AML-193 (cell line): ENCODE measurements at regions not wholly inside any gene's neighbourhood (a gene's known extent, or its start where the extent isn't known, plus 50 kb on each side); places are given as distances from the start of the nearest gene placed in this dataset.
"Not testable (repeated sequence)": the region's sequence is repeated elsewhere in the genome, so short reads cannot be mapped to it uniquely, and the experiment has no call there.

Experiments used
- DNase-seq, 2 experiments: peaks; one replicate each; lab custom pipeline; 2025; lab: John Stamatoyannopoulos, UW

DNA sequence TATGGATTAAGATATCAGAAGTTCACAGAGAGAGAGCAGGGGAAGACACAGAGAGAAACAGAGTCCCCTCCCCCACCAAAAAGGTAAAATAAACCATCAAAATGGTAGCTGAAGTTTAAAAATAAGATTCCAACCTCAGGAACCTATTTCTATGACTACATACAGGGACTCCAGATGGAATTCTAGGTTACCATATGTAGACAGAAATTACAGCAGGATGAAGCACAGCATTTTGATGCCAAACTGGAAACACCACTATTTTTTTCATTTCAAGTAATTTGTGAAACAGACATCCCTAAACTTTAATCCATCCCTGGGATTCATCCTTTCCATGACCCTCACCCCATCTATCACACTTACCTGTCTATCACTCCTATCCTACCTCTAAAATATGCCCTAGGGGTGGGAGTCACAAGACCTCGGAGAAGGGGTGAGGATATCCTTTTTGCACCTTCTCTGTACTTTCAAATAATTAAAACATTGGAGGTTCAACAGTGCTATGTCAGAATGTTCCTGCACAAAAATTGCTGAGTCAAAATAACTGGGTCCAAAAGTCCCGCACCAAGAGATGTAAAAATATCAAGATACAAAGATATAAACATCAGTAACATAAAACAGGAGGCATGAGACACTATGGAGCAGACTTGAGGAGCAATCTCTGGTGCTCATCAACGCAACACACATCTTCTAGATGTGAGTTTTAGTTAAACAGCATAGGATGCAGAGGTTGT is 344.5 kb upstream of the RASGEF1B start:
- DNase-seq, result no peak

DNA sequence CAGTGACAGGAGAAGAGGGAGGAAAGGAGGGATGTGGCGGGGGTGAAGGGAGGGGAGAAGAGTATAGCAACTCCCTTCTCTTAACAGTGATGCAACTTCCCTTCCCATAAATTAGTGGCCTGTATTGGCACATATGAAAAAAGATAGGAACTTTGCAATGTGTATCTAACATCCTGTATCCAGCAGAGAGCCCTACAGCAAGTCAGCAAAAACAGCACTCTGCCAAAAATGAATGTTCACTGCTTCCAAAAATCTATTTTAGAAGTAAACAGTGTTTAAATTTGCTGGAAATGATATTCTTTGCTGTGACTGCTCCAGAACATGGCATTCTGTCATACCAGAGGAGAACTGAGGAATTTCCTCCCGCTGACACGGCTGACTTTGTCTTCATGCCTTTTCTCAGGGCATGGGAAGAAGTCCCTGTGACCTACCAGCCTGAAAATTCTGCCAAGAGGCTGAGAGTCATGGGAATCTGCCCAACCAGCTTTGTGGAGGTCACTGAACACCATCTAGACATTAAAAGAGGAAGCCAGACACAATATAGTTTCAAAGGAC is 343.4 kb upstream of the RASGEF1B start:
- DNase-seq, result peak; percentile 12 to 24

GRCh38 chr4:81811562-81812293 is 340.0 kb upstream of the RASGEF1B start:
- no peak for DNase-seq

- no peak for DNase-seq
Observed at GRCh38 chr4:81808011-81808672, 336.4 kb upstream of the RASGEF1B start.

GRCh38 chr4:81807386-81807785 is 335.7 kb upstream of the RASGEF1B start:
- no peak for DNase-seq

- no peak for DNase-seq
Observed at GRCh38 chr4:81806485-81806884, 334.8 kb upstream of the RASGEF1B start.

- no peak for DNase-seq
Observed at GRCh38 chr4:81804849-81805248, 333.1 kb upstream of the RASGEF1B start.

DNA sequence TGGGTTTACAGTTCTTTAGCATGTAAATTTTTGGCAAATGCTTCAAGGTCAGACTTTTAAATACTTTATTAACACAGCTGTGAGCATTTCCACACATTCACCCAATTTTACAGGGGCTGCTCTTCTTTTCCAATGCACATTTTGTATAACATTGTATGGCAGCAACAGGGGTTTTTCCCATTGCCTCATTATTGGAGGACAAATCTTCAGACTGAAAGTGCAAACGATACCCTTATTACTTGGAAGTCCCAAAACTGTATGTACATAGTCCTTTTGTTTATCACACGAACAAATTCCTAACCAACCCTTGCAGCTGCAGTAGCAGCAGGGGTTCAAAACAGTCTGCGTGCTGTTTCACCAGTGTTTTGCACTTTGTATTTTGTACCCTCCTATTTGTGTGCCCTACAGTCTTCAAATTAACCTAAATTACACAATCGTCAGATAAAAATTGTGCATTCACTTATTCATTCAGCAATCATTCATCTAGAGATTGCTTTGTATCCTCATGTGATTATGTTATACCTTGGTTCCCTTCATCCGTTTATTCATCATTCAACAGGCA is 330.7 kb upstream of the RASGEF1B start:
- no peak for DNase-seq

DNA sequence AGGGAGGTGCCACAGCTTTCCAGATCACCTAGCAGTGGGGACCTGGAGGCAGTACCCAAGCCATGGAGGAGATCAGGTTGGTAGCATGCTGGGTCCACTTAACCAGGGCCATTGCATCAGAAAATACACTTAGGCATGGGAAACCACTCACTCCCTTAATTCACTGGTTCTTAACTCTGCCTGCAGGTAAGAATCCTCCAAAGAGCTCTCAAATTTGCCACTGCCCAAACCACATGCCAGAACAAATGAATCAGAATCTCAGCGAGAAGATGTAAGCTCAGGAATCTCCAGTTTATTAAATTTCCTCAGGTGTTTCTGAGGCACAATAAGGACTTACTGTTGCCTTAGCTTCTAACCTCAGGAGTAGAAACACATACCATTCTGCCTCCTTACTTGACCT is 327.7 kb upstream of the RASGEF1B start:
- DNase-seq, result no peak

GRCh38 chr4:81796790-81797528 is 325.3 kb upstream of the RASGEF1B start:
- DNase-seq, result no peak

GRCh38 chr4:81792521-81792920 is 320.8 kb upstream of the RASGEF1B start:
- no peak for DNase-seq

DNA sequence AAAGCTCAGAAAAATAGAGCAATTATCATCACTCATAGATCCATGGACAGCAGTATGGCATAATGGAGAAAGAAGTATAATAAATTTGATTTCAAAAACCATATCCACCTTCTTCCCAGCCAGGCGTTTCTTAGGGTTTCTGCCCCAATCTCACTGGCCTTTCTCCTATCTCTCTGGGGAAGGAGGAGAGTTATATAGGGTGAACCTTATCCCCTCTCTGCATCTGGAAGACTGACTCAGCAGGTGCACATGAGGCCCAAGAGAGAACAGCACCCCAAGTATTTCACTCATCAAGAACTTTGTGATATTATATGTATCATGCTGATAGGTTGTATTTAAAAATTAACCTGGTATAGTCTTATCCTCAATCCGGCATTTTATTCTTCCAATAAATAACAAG is 318.8 kb upstream of the RASGEF1B start:
- no peak for DNase-seq

- DNase-seq, result no peak
Observed at GRCh38 chr4:81789741-81790399, 318.2 kb upstream of the RASGEF1B start.

GRCh38 chr4:81789158-81789557 is 317.5 kb upstream of the RASGEF1B start:
- no peak for DNase-seq

DNA sequence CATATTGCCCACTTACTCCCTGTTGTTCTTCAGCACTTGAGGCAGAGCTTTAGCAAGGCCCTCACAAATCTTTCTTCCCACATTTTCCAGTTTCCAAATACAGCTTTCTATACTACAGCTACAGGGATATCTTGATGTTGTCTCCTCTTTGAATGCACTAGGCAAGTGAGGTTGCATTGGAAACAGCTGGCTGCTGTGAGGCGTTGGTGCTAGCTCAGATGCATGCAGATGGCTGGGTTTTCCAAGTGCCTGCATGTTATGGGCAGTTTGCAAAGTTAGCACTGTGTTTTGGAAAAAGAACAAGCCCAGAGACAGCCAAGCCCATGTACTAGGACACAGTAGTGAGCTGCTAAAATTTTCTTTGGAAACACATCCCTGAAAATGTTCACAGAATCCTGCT is 315.1 kb upstream of the RASGEF1B start:
- no peak for DNase-seq

DNA sequence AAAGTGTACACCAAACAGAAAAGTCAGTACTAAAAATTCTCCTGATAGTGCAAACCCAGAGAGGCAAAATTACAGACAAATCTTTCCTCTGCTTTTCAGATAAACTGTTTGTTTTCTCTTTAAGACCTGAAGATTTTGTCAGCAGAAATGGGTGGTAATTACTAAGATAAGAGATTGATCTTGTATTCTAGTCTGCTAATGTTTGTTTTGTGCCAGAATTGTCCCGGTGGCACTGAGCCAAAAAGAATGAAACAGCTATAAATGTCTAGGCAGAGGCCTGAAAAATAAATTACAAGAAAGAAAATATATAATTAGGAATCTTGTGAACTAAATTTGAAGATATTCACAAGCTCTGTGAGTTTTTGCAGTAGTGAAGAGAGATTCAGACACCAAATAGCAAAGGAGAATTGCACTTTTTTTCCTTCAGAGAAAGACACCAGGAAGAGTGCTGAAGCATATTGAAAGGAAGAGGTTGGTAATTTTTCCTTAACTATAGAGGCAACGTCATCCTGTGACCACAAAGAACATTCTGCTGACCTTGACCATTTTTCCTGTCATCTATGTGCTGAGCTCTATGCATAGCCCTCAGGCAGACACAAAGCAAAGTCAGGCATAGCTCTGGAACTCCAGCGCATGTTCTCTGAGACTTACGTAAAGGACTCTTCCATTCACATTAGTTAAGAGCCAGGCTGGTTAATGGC is 314.5 kb upstream of the RASGEF1B start:
- no peak for DNase-seq

DNA sequence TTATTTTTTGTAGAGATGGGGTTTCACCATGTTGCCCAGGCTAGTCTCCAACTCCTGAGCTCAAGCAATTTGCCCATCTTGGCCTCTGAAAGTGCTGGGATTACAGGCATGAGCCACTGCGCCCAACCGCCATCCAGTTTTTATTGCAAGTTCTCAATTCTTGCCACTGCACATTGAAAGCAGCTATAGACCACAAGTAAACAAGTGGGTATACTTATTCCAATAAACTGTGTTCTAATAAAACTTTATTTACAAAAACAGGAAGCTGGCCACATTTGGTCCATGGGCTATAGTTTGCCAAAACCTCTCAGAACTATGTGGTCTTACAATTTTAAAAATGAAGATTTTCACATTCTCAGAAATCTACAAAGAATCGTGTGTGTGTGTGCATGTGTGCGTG is 313.6 kb upstream of the RASGEF1B start:
- no peak for DNase-seq

DNA sequence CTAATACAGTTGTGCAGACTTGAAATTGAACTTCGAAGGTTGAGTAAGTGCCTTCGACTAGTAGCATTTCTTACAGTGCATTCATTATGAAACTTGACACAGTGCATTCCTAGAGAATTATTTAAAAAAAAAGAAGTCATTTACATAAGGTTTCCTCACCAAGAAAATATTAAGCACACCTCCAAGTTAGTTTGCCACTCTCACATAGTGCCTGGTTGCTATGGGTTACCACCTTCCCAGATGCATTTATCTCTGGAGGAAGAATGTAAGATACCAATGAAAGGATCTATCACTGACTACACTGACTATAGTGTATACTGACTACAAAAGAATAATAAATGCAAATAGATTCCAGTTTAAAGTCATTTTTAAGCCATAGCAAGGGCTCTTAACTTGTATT is 311.9 kb upstream of the RASGEF1B start:
- no peak for DNase-seq

DNA sequence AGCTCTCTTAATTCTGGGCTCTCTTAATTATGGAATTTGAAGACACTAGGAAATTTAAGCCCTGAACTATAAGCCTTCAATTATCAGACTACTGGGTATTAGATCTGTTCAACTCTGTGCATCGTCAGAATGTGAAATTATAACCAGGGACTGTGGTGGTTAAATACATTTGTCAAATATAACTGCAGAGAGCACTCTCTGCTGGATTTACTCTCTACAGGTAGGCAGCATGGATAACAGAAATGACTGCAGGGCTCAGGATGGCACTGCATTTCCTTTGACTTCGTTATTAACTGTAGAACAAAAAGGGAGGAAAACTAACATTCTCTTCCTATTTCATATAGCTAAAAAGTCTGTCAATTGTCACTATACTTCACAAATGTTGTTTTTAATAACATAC is 310.1 kb upstream of the RASGEF1B start:
- no peak for DNase-seq

GRCh38 chr4:81777718-81778117 is 306.0 kb upstream of the RASGEF1B start:
- DNase-seq, result not testable (repeated sequence)

- no peak for DNase-seq
Observed at GRCh38 chr4:81776794-81777193, 305.1 kb upstream of the RASGEF1B start.
